ENCODE measurements at regions not wholly inside any gene's neighbourhood (a gene's known extent, or its start where the extent isn't known, plus 50 kb on each side); places are given as distances from the start of the nearest gene placed in this dataset.
"Not testable (repeated sequence)": the region's sequence is repeated elsewhere in the genome, so short reads cannot be mapped to it uniquely, and the experiment has no call there.

GRCh38 chr9:80763536-80763935 lies 925.8 kb downstream of the TLE1 start:
- Histone ChIP-seq H2AFZ (replicated peaks) (peak overlapping the region; percentile 1), H4K20me1 (ENCODE audit: low read depth) (no peaks in the 10 kb centered on the region), H3K27ac (no peak overlapping the region), H3K4me2 (no peak overlapping the region), H3F3A (ENCODE audit: low read depth) (no peaks in the 10 kb centered on the region), H3K9me3 (ENCODE audit: low read depth) (no peaks in the 10 kb centered on the region), H3K27me3 (no peaks in the 10 kb centered on the region), H3K4me3 (no peak overlapping the region), H3K36me3 (no peaks in the 10 kb centered on the region), H3K4me1 (no peaks in the 10 kb centered on the region), H3K79me2 (ENCODE audit: low read depth) (no peaks in the 10 kb centered on the region), H3K9ac (no peak overlapping the region)
- no peaks in the 10 kb centered on the region for H3K36me3 Mint-ChIP-seq
- TF ChIP-seq EZH2 (IDR thresholded peaks at IDR 0.05) (no peak), CTCF (IDR thresholded peaks at IDR 0.05) (no peak), EZH2phosphoT487 (IDR thresholded peaks at IDR 0.05) (no peak)
- no peak overlapping the region for H3K27ac Mint-ChIP-seq
- H3K4me1 Mint-ChIP-seq, result no peaks in the 10 kb centered on the region
- H3K4me3 Mint-ChIP-seq, result no peak overlapping the region
- H3K27me3 Mint-ChIP-seq (ENCODE audit: insufficient read depth, low read depth), result no peaks in the 10 kb centered on the region
- H3K9me3 Mint-ChIP-seq, result peaks cover 2% of the 10 kb centered on the region
- DNase-seq (ENCODE audit: low spot score), result no peak

- H3K4me3 Mint-ChIP-seq, result no peak overlapping the region
- no peak for DNase-seq (ENCODE audit: low spot score)
- H3K27ac Mint-ChIP-seq, result no peak overlapping the region
- no peak overlapping the region for H3K4me2 ChIP-seq
- H3K27ac ChIP-seq, result no peak overlapping the region
- no peaks in the 10 kb centered on the region for H3F3A ChIP-seq (ENCODE audit: low read depth)
- no peaks in the 10 kb centered on the region for H3K4me1 Mint-ChIP-seq
- H3K4me1 ChIP-seq, result no peaks in the 10 kb centered on the region
- H3K36me3 Mint-ChIP-seq, result no peaks in the 10 kb centered on the region
- no peaks in the 10 kb centered on the region for H3K9me3 Mint-ChIP-seq
- no peaks in the 10 kb centered on the region for H3K79me2 ChIP-seq (ENCODE audit: low read depth)
- no peak overlapping the region for H3K4me3 ChIP-seq
- H3K36me3 ChIP-seq, result no peaks in the 10 kb centered on the region
- H4K20me1 ChIP-seq (ENCODE audit: low read depth), result no peaks in the 10 kb centered on the region
- H3K27me3 ChIP-seq, result no peaks in the 10 kb centered on the region
- no peaks in the 10 kb centered on the region for H3K27me3 Mint-ChIP-seq (ENCODE audit: insufficient read depth, low read depth)
- H2AFZ ChIP-seq (replicated peaks), result no peak overlapping the region
- H3K9ac ChIP-seq, result no peak overlapping the region
- TF ChIP-seq EZH2phosphoT487 (IDR thresholded peaks at IDR 0.05), result no peak
- TF ChIP-seq EZH2 (IDR thresholded peaks at IDR 0.05), result no peak
- TF ChIP-seq CTCF (IDR thresholded peaks at IDR 0.05), result no peak
- H3K9me3 ChIP-seq (ENCODE audit: low read depth), result no peaks in the 10 kb centered on the region
Measured at GRCh38 chr9:80755586-80755985, 933.8 kb downstream of the TLE1 start.

GRCh38 chr9:80747056-80747455 lies 942.3 kb downstream of the TLE1 start:
- not testable (repeated sequence) for H3K9ac ChIP-seq; H3K4me3 ChIP-seq; H3K4me1 ChIP-seq; H4K20me1 ChIP-seq (ENCODE audit: low read depth); H3K9me3 ChIP-seq (ENCODE audit: low read depth); H3K36me3 ChIP-seq; H3F3A ChIP-seq (ENCODE audit: low read depth); H3K9me3 Mint-ChIP-seq; H3K4me2 ChIP-seq; H2AFZ ChIP-seq (replicated peaks); H3K36me3 Mint-ChIP-seq; DNase-seq (ENCODE audit: low spot score); H3K4me1 Mint-ChIP-seq; H3K27ac ChIP-seq; H3K79me2 ChIP-seq (ENCODE audit: low read depth); H3K27ac Mint-ChIP-seq; H3K27me3 ChIP-seq; H3K4me3 Mint-ChIP-seq; H3K27me3 Mint-ChIP-seq (ENCODE audit: insufficient read depth, low read depth)

GRCh38 chr9:80732506-80732905 lies 956.8 kb downstream of the TLE1 start:
- H3K9me3 ChIP-seq (ENCODE audit: low read depth), result no peaks in the 10 kb centered on the region
- H3K36me3 Mint-ChIP-seq, result no peaks in the 10 kb centered on the region
- H3K27ac Mint-ChIP-seq, result no peak overlapping the region
- no peak overlapping the region for H3K4me3 Mint-ChIP-seq
- no peaks in the 10 kb centered on the region for H3K36me3 ChIP-seq
- peaks cover 2% of the 10 kb centered on the region for H3K27me3 Mint-ChIP-seq (ENCODE audit: insufficient read depth, low read depth)
- no peaks in the 10 kb centered on the region for H3K4me1 ChIP-seq
- no peak for TF ChIP-seq EZH2 (IDR thresholded peaks at IDR 0.05)
- no peak for TF ChIP-seq CTCF (IDR thresholded peaks at IDR 0.05)
- TF ChIP-seq EZH2phosphoT487 (IDR thresholded peaks at IDR 0.05), result no peak
- no peak overlapping the region for H3K27ac ChIP-seq
- H2AFZ ChIP-seq (replicated peaks), result no peak overlapping the region
- H3K79me2 ChIP-seq (ENCODE audit: low read depth), result no peaks in the 10 kb centered on the region
- no peak for DNase-seq (ENCODE audit: low spot score)
- H3K9ac ChIP-seq, result no peak overlapping the region
- H3K4me1 Mint-ChIP-seq, result no peaks in the 10 kb centered on the region
- peaks cover 15% of the 10 kb centered on the region for H3K9me3 Mint-ChIP-seq
- no peaks in the 10 kb centered on the region for H3F3A ChIP-seq (ENCODE audit: low read depth)
- no peak overlapping the region for H3K4me2 ChIP-seq
- H4K20me1 ChIP-seq (ENCODE audit: low read depth), result no peaks in the 10 kb centered on the region
- H3K27me3 ChIP-seq, result no peaks in the 10 kb centered on the region
- H3K4me3 ChIP-seq, result no peak overlapping the region

Data from neural progenitor cell (in vitro differentiated cells).